SW 1271 (cell line): ENCODE measurements at regions not wholly inside any gene's neighbourhood (a gene's known extent, or its start where the extent isn't known, plus 50 kb on each side); places are given as distances from the start of the nearest gene placed in this dataset.
"Not testable (repeated sequence)": the region's sequence is repeated elsewhere in the genome, so short reads cannot be mapped to it uniquely, and the experiment has no call there.

ENCODE experiments used
- DNase-seq, 2 experiments: peaks; one replicate each; lab custom pipeline; 2025; lab: John Stamatoyannopoulos, UW

GRCh38 chr6:163768905-163769304 is 354.4 kb downstream of the QKI start:
- no peak for DNase-seq

DNA sequence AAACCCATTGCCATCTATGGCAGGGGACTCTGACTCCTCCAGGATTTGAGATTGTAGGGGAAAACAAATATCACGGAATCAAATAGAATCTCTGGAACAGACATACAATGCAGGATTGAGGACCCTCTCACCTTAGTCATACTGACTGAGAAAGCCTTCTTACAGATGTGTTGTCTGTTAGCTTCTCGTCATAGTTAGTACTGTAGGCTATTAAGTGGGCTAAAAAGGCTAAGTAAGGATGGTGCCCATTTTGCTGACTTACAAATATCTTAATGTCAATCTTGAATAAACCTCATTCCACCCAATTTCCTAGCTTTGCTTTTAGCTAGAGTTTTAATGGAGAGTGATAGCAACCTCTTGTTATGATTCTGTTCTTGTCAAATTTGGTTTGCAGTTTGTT is 352.4 kb downstream of the QKI start:
- DNase-seq, result no peak

DNA sequence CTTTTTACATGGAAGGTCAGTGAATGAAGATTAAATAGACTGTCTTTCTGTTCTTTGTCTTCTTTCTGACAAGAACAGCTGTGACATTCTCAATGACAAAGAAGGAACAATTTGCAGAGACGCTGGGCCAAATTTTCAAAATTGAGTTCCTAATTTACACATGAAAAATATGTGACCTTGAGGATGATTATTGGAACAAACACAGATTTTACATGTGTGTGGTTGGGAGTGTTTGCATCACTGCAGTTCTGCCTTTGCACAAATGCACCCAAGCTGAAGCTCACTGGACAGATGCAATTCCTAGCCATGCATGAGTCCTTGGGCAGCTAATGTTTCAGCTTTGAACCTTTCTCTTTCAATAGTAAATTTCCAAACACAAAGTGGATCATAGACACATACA is 350.8 kb downstream of the QKI start:
- no peak for DNase-seq

DNA sequence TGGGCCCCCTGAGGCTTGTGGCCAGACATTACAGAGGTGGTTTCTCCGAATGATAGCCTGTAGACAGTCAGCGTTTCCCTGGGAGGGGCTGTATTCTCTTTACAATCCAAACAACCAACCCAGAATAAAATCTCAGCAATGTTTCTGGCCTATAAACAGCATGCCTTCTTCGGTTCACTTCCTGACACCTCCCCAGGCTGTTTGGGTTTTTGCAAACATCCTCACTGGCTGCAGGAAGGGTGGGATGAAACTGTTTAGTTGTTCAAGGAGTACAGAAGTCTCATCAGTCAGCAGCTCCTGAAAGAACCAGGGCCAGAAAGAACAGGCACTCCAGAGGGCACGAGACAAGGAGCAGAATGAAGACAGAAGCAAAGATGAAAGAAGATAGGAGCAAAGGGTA is 350.0 kb downstream of the QKI start:
- no peak for DNase-seq

GRCh38 chr6:163761481-163761880 is 347.0 kb downstream of the QKI start:
- no peak for DNase-seq

DNA sequence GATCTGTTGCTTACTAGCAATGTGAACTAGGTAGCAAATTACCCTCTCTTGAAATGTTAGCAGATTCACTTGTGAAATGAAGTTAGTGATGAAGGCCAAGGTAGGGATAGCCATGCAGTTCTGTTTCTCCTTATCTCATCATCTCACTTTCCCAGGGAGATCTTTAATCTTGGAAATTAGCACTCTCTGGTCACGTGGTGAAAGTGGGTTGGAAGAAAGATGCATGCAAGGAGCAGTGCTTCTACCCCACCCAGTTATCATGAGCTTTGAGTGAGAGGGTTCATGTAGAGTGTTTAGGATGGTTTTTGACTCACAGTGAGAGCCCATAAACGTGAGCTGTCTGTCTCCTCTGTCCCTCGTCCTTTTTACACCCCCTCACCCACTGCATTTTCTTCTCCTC is 346.3 kb downstream of the QKI start:
- no peak for DNase-seq

DNA sequence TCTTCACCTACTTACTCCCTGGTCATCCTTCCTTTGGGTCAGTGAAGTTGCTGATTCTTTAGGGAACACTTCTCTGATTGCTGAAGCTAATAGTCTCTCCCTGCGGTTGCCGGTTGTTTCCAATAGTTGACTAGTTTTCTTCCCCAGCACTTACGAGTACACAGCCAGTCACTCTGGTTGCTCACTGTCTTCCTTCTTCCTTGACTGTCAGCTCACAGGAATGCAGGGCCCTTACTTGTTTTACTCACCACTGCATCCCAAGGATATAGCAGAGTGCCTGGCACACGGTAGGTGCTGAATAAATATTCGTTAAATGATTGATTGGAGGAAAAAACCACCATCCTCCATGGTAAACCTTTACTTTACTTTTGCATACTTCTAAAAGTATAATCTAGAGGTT is 345.0 kb downstream of the QKI start:
- DNase-seq, result no peak

DNA sequence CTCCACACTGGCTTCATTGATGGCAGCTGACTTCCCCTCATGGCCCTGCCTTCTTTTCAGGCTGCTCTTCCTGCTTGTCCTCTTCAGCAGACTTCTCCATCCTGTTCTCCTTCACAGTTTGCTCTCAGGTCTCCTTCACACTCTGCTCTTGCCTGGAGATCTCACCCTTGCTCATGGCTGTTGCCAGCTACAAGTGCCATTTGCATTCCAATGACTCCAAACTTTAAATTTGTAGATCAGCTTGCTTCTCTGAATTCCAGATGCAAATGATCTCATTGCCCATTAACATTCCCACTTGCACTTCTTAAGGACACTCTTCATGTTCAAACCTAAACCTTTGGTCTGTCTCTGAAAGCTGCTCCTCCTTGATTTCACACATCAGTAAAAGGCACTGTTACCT is 343.0 kb downstream of the QKI start:
- no peak for DNase-seq

GRCh38 chr6:163756079-163756478 is 341.6 kb downstream of the QKI start:
- no peak for DNase-seq

DNA sequence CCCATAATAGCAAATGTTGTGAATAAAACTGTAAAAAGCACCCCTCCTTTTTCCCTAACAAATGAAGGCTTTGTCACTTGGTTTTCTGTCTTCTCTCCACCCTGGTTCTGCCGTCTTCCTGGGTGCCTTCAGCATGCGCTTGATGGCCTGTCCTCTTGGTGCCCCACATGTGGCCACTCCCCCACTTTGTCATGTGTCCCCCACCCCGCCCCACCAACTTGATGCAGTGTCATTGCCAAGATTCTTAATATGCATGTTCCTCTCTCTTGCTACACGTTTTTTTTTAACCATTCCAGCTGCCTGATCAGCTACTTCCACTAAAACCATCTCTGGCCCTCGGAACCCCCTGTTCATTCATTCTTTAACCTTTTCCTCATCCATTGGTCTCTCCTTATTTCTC is 340.3 kb downstream of the QKI start:
- DNase-seq, result no peak

GRCh38 chr6:163753430-163753829 is 338.9 kb downstream of the QKI start:
- no peak for DNase-seq

- DNase-seq, result no peak
Measured at GRCh38 chr6:163752446-163752845, 337.9 kb downstream of the QKI start.

DNA sequence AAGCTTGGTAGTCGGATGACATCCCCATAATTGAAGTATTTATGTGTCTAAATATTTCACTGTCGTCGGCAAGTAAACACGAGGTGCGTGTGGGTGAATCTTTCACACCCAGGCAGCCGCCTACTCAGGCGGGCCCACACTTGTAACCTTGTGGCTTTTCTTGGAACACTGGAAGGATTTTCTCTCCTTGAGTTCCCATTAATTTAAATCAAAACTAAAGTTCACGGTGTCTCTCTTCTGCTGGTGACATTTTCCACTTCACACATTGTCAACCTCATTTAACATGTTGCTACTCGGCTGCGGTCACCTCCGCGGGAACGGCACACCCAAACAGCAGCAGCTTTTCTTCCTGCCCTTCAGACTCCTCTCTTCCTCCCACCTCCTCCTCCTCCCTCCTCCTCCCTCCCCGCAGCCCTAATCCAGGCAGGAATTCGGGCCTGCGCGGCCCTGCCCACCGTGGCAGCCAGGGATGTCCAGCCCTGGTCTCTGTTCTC is 336.6 kb downstream of the QKI start:
- no peak for DNase-seq

- DNase-seq, result no peak
Measured at GRCh38 chr6:163750431-163751031, 336.0 kb downstream of the QKI start.

DNA sequence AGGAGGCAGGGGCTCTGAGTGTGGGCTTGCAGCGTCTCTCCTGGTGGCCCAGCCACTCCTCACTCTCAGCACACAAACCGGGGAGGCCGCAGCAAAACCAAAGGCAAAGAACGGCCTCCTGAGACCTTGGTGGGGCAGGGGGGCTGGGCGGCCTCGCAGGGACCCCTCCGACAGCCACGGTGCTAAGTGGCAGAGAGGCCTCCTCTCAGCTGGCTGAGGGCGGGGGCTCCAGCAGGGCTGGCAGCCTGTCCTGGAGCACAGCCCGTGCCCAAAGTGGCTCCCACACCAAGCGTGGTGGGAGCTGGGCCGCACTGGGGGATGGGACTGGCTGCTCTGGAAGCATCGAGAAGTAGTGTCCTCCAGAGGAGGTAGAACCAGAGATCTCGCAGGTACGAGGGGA is 334.4 kb downstream of the QKI start:
- DNase-seq, result no peak

DNA sequence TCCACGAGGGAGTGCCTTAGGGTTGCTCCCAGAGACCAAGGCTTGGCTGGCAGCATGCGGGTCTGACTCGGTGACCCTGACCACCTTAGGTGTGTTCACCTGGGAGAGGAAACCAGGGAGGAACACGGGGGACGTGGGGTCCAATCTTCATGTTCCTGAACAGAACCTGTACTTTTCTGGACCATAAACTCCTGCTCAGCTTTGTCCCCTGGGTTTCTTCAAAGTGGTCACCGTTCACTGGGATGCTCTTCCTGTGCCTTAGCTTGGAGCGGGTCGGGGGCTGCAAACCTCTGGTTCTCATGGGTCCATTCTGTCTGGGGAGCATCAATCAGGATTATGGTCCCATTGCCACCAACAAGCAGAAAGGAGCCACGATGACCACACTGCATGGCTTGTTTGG is 333.5 kb downstream of the QKI start:
- no peak for DNase-seq

GRCh38 chr6:163747058-163747457 is 332.5 kb downstream of the QKI start:
- DNase-seq, result not testable (repeated sequence)

GRCh38 chr6:163745536-163746400 is 331.2 kb downstream of the QKI start:
- DNase-seq, result peak in 1 of 2 experiments; percentile 3

DNA sequence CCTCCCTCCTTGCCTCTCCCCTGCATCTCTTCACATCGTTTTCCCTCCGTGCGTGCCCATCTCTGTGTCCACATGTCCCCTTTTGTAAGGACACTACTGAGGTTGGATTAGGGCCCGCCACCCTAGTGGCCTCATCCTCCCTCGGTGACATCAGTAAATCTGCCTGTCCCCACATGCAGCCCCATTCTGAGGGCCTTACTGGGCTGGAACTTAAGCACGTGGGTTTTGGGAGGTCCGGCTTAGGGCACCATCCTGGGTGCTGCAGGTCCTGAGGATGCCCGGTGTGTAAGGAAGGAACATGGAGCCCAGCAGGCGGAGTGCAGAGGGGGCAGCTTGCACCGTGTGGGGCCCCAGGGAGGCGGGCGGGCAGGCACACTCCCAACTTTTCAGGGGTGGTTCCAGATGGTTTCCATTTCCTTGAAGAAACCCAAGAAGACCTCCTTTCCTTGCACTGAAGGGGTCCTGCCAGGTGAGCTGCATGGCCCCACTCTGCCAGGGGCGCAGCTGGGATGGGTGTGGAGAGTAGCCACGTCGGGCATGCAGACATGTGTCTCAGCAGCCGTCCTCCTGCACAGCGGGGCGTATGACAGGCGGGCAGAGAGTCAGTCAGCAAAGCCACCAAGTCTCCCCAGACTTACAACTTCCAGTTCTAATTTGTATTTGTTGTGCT is 329.9 kb downstream of the QKI start:
- no peak for DNase-seq

- no peak for DNase-seq
Measured at GRCh38 chr6:163743796-163744195, 329.3 kb downstream of the QKI start.

- DNase-seq, result no peak
Measured at GRCh38 chr6:163741743-163742363, 327.3 kb downstream of the QKI start.

- DNase-seq, result no peak
Measured at GRCh38 chr6:163741342-163741741, 326.8 kb downstream of the QKI start.

- DNase-seq, result no peak
Measured at GRCh38 chr6:163739966-163740365, 325.4 kb downstream of the QKI start.
